ENCODE measurements at regions not wholly inside any gene's neighbourhood (a gene's known extent, or its start where the extent isn't known, plus 50 kb on each side); places are given as distances from the start of the nearest gene placed in this dataset.
A peak's percentile ranks its signal among the peaks of the same experiment; 100 is the strongest.

GRCh38 chr5:108670591-108671289, 77.0 kb upstream of the FER start:
- no peak overlapping the region for H3K4me3 ChIP-seq (ENCODE audit: low read depth, low read length)
- TF ChIP-seq ZNF626 (tag by site-specific recombination; IDR thresholded peaks at IDR 0.05) (no peak), GLI2 (tag by site-specific recombination; IDR thresholded peaks at IDR 0.05; ENCODE audit: borderline replicate concordance, low read depth) (no peak), ZNF140 (tag by site-specific recombination; IDR thresholded peaks at IDR 0.05) (no peak), ZNF311 (tag by site-specific recombination; IDR thresholded peaks at IDR 0.05; ENCODE audit: borderline replicate concordance) (no peak), ZNF26 (tag by site-specific recombination; IDR thresholded peaks at IDR 0.05) (no peak), ZNF398 (tag by site-specific recombination; IDR thresholded peaks at IDR 0.05) (no peak), ZBTB7A (tag by site-specific recombination; IDR thresholded peaks at IDR 0.05; ENCODE audit: low read depth) (no peak), ZNF174 (tag by site-specific recombination; IDR thresholded peaks at IDR 0.05) (no peak), ZXDB (tag by site-specific recombination; IDR thresholded peaks at IDR 0.05) (no peak), SP2 (tag by site-specific recombination; IDR thresholded peaks at IDR 0.05) (no peak), ZNF585B (tag by site-specific recombination; IDR thresholded peaks at IDR 0.05) (no peak), ZNF664 (tag by site-specific recombination; IDR thresholded peaks at IDR 0.05) (no peak), KLF10 (tag by site-specific recombination; IDR thresholded peaks at IDR 0.05) (no peak), PRDM10 (tag by site-specific recombination; IDR thresholded peaks at IDR 0.05) (peak; percentile 99), ZFHX2 (tag by site-specific recombination; conservative IDR thresholded peaks at IDR 0.05) (peak; percentile 95), ZNF214 (tag by site-specific recombination; IDR thresholded peaks at IDR 0.05; ENCODE audit: borderline replicate concordance) (no peak), ZNF629 (tag by site-specific recombination; IDR thresholded peaks at IDR 0.05) (no peak), ZNF350 (tag by site-specific recombination; IDR thresholded peaks at IDR 0.05) (no peak), ZFP37 (tag by site-specific recombination; IDR thresholded peaks at IDR 0.05) (no peak), ZNF791 (tag by site-specific recombination; IDR thresholded peaks at IDR 0.05) (no peak), HIC1 (tag by site-specific recombination; IDR thresholded peaks at IDR 0.05) (no peak), ZNF514 (tag by site-specific recombination; IDR thresholded peaks at IDR 0.05) (no peak), ZSCAN5A (tag by site-specific recombination; IDR thresholded peaks at IDR 0.05) (no peak), ZNF133 (tag by site-specific recombination; IDR thresholded peaks at IDR 0.05) (no peak), EGR2 (tag by site-specific recombination; IDR thresholded peaks at IDR 0.05; ENCODE audit: low read depth) (peak; percentile 93)
- ChIA-PET POLR2A (no interaction called here), CTCF (no interaction called here)
- H3K9me3 ChIP-seq (ENCODE audit: control insufficient read depth, insufficient read depth, low read depth, low read length) = no peaks in the 10 kb centered on the region
- H3K36me3 ChIP-seq (ENCODE audit: control insufficient read depth in 2 of 2, insufficient read depth in 1 of 2, low read length in 2 of 2) = no peaks in the 10 kb centered on the region
- H3K27ac ChIP-seq (ENCODE audit: extremely low read depth, low read depth, low read length) = no peak overlapping the region
- no peaks in the 10 kb centered on the region for H3K4me1 ChIP-seq (ENCODE audit: control insufficient read depth, insufficient read depth, low read length)
